NCI-H510A (cell line): ENCODE measurements at regions not wholly inside any gene's neighbourhood (a gene's known extent, or its start where the extent isn't known, plus 50 kb on each side); places are given as distances from the start of the nearest gene placed in this dataset.

Source experiments
- DNase-seq: peaks from one replicate; lab custom pipeline; 2025; lab: John Stamatoyannopoulos, UW

DNA sequence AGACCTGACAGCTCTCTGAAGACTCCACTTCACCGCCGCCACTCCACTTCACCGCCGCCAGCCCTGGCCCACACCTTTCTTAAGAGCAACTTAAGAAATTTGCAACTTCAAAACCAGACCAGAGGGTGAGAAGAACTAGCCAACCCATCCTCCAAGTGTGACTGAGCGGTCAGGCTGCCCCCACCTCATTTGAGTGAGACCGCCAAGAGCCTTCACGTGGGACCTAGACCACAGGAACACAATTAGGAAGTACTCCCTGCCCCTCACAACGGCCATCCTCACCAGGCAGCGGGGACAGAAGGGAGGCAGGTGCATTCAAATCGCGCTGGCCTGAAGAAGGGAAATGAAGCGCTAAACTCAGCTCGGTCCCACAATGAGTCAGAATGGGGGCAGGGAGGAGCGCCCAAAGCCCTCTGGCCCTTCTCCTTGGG lies 156.8 kb upstream of the BCL6 start:
- DNase-seq = no peak

DNA sequence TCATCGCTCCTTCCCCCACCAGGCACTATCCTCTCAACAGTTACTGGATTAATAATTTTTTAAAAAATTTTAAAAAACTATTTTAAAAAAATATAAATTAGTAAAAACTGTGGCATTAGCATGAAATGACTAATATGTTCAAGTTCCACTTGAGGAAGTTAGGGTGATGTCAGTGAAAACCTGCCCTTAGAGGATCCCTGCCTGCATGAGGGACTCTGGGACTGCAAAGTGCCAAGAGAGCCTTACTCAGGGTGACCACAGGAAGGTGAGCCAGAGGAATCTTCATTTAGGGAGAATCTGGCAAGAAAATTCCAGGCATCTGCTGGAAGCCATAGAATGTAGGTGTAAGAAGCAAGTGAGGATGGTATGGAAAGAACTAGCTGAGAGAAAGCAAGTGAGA lies 157.7 kb upstream of the BCL6 start:
- no peak for DNase-seq

DNA sequence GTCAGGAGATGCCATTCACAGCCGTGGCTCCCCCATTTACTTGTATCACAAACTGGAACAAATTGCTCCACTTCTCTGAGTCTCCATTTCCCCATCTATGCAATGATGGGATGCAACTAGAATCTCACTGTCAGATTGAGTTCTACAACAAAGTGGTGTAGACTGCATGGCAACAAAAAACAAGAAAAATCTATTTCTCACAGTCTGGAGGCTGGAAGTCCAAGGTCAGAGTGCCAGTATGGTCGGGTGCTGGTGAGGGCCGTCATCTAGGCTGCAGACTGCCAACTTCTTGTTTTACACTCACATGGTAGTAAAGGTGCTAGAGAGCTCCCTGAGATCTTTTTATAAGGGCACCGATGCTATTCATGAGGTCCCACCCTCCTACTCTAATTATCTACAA lies 158.4 kb upstream of the BCL6 start:
- DNase-seq = no peak

DNA sequence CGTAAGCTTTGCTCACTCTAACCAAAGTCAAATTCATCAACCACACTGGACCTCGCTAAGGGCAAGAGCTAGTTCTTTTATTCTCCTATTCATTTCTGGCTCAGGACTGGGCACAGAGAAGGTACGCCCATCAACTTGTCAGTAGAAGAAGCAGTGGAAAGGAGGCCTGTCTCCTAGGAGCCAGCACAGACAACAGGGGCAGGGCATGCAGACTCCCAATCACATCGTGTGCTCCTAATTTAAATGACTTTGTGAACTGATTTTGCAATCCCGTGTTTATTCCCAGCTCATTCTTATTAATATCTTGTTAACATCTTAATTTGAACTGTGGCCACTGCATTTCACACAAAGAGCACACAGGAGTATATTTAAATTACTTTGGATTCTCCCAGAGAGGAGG lies 161.1 kb upstream of the BCL6 start:
- DNase-seq = no peak

DNA sequence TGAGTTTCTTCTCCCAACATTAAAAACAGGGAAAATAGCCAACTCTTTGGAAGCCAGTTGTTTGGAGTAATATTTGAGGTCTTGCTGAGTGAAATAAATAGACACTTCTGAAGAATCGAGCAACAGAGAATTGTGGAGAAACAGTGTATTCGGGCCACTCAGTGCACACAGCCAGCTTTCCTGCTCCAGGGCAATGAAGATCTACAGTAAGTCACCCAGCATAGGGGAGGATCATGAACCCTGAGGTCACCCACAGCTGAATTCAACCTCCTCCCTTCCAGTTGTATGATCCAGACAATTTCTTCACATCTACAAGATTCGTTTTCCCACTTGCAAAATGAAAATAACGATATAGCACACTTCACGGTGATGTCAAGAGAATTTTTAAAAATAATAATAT lies 161.7 kb upstream of the BCL6 start:
- no peak for DNase-seq

DNA sequence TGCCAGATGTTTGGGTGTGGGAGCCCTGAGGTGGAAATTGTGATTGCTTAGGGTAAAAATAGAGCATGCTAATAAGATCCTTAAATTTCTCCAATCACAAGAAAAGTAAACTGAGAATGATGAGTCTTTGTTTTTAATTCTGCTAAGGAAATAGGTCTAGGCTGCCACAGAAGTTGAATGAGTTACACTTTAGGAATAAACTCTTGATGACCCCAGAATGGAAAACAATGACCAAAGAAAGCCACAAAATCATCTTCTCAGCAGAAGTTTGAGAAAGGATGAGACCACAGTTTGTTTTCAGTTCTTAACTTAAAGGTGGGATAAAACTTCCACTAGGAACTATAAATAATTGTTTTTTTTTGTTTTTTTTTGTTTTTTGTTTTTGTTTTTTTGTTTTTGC lies 164.6 kb upstream of the BCL6 start:
- no peak for DNase-seq

DNA sequence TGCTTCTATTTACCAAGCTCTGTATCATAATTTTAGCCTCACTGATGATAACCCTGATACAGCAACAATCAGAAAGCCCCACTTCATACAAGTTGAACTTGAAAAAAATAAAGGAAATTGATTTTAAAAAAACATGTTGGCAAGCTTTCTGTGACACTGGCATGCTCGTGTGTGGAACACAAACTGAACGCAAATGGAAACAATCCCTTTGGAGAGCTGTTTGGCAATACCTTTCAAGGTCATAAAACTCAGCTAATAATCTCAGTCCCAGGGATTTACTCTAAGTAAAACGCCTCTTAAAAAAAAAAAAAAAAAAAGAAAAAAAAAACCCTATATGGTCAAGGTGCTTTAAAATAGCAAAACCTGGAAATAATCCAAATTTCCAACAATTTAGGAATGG lies 166.7 kb upstream of the BCL6 start:
- DNase-seq = no peak

DNA sequence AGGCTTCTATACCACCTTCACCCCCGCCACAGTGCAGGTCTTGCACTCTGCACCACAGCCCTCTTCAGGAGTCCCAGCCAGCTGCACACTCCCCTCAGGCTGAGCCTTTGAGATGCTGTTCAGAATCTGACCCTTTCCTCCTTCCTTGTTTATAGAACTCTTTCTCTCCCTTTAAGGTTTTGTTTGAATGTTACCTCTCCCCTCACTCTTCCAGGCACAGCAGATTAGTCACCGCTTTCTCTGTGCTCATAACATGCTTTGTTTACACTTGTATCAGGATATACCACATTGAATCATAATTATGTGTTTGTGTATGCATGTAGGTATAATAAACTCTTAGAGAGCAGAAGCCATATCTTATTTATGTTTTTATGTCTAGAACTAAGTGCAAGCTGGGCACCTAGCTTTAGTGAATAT lies 168.4 kb upstream of the BCL6 start:
- no peak for DNase-seq

DNA sequence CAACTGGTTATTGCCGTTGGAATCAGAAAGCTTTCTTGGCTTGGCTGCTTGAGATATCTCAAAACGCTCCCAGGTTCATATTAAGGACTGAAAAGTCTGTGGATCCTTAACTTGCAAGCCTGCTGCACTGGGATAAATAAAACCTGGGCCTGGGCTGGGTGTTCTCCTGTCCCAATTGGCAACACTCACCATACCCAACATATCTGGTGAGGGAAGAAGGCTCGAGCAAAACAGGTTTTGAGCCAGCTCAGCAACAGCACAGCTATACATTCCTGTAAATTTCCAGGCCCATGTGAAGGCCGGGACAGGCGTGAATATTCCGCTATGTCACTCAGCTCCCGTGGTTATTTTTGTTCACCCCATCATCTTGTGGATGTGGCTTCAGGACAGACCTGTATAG lies 169.0 kb upstream of the BCL6 start:
- no peak for DNase-seq

DNA sequence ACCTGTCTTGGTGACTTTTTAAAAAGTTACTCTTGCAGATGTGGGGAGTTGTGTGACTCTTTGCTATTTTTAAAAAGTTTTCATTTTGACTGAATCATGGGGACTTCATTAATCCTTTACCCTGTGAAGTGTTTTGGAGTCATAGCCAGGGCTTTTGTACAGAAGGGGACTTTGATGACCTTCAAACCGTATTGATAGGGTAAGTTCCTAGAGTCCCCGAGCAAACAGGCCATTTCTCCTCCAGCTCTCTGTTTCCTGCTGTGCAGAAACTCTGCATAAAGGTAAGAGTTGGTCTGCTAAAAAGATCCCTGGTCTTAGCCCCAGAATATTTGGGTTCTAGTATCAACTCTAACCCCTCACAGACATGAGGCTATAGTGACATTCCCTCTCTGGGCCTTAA lies 170.8 kb upstream of the BCL6 start:
- DNase-seq = no peak

DNA sequence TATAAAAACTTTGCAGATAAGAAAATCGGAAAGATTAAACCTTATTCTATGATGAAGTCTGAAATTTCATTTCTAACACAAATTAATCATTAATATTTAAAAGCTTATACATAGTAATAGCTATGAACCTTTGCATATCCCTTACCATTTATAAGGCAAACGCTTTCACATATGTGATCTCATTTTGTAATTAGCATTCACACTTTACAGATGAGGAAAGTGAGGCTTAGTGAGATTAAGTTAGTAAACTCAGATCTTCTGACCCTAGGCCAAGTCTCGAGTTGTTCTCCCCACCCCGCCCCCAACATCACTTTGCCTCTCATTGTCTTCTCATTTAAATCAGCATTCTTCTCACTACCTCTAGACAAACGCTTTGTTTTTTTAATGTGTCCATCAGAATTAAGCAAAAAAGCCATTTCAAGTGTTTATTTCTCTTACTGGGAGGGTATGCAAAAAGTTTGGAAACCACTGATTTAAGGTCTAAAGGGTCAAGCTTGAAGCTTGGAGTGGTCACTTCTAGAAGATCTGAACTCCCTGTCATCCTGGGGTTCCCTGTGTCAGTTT lies 172.9 kb upstream of the BCL6 start:
- no peak for DNase-seq

DNA sequence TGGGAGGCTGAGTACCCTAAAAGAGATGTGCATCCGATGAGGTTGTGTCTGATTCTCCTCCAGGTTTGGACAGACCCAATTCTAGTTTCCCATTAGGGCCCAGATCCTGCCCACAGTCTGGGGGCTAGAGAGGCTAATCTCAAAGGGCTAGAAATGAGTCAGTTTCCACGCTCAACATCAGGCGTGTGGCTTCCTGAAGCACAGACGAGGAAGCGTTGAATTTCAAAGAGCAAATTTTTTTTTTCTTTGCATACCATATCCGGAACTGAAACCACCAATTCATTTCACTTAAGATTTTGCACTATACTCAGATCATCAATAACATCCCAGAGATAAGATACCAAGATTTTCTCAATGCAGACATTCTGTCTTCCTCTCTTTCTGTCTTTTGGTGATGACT lies 173.8 kb upstream of the BCL6 start:
- DNase-seq = no peak

DNA sequence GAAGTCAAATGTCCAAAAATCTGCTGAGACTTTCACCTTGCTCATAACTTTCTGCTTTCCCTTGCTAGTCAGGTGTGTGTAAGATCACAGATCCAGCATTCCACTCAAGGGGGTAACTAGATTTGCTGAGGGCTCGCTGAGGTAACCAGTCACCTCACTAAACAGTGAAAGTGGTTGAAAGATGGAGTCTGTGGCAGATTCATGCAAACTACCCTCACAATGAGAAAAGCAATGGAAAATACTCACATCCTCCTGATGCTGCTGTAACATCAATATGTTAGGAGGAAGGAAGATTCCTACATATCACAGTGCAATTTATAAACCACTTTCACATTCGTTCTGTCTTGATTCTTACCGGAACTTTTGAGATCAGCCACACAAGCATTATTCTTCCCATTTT lies 174.3 kb upstream of the BCL6 start:
- DNase-seq = no peak

DNA sequence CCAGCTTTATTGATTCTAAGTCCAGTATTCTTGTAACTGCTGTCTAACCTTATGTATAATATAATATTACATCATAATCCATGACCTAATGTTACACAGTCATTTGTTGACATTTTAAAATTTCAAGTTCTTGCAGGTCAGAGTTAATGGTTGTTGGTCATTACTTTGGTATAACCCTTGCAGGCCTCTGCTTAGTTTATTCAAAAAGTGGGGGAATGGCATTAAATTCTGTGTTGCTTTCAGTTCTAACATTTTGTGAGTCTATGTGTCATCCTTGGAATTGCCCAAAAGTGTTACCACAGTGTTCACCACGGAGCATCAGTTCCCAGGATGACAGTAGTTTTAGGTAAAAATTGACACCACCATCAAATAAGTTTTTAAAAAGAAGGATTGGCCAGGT lies 174.8 kb upstream of the BCL6 start:
- DNase-seq = no peak

DNA sequence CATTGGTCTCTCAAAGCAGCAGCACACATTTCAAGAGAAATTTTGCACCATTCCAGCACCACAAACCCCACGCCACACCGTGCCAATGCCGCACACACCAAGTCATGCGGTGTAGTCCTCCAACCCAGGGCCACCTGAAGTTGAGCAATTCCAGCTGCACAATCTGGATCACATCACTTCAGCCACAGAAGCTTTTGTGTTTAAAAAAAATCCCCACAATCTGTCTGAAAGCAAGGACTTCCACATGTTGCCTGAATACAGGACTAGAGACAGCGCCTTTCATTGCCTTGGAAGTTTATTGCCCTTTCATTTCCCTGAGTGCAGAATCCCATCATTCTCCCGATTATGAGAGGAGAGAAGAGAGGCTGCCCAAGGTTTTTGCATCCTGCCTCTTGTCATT lies 175.6 kb upstream of the BCL6 start:
- DNase-seq = no peak

DNA sequence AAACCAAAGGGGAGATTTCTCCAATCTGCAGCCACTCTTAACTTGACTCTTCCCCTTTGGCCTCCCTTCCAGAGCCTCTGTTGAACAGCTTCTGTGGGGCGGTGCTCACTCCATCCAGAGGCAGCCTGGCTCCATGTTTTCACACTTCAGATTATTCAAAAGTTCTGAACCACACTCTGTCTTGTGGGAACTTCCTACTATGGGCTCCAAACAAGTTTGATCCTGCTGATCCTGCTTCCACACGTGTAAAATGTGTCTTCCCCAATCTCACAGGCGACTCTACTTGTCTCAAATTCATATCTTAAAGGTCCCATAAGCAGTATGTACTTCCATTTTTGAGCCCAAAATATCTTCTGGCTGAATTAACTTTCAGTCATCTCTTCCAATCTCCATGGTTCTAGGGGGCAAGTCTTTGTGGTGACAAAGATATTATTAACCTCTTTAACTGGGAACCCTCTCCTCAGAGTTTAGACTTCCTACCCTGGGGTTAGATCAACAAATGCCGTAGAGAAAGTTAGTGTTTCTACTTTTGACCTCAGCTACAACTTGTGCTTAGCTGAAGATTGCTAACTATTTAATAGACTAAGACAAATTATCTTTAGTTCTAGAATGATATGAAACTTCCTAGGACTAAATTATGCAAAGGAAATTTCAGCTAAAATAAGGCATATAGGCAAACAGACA lies 176.3 kb upstream of the BCL6 start:
- no peak for DNase-seq

DNA sequence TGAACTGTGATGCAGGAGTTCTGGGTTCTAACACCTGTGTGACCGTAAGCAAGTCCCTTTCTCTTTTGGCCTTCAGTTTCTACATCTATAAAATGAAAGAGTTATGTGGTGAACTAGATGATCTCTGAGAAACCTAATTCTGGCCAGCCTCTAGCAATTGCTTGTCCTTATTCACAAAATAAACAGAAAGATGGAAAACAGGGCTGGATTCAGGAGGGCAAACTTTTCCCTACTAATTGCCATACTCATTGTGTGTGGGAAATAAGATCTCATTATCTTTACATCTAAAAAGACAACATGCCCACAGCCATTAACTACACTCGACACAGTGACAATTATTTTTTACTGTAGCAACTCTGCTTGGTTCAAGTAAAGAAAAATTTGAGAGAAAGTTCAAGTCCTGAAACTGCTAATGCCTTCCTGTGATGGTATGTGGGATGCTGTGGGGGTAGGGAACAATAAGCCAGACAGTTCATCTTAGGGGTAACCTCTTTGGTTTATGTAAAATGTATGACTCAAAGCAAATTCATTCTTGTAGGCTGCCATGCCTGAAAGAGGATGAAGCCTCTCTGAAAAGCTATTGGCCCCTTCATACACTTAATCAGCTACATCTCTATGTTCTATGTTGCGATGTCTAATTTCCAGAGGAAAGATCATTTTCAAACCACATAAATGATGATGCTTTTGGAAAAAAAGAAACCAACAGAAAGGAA lies 177.6 kb upstream of the BCL6 start:
- no peak for DNase-seq

DNA sequence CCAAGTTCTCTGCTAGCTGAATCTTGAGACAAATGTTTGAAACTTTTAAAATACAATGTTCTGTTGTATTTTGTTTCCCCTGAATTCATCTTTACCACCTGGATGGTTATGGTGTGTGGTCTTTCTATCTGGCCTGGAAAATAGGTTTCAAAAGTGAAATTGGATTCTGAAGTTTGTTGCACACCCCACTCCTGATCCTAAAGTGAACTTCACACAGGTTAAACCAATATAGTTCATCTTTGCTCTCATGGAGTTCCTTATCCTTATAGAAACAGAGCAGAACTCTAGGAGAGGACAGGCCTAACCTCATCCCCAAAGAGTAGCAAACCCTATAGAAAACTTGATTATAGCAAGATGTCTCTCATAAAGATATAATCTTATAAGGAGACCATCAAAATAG lies 179.4 kb upstream of the BCL6 start:
- no peak for DNase-seq

DNA sequence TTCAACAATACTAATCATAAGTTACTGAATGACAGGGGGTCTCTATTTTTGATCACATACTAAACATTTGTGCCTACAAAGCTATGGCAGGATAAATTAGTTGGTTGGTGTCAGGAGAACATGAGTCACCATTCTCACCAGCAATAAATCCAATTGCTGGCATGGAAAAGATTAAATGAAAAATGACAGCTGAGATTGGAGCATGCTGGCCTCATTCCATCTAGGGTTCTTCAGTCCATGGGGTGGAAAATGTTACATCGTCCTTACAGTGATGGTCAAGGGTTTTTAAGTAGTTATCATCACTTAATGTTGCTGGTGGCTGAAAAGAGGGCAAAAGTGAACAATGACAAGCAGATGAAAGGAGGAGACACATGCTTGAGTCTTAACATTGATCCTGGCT lies 180.1 kb upstream of the BCL6 start:
- no peak for DNase-seq

DNA sequence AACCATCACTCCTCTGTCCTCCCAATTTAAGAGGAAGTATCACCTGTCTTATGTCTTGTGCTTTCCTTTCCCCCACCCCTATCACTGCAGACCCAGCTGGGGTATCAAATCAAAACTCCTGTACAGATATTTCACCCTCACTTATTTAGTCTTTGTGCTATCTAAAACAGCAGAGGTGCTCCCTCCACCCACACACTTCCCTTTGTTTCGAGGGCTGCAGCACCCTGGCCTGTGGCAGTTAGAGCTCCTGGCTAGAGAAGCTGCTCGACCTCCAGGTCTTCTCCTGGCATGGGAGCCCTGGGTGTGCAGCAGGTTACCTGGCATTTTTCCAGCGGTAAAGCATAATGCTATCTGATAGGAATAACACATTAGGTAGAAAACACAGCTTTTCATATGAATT lies 181.4 kb upstream of the BCL6 start:
- DNase-seq = no peak

DNA sequence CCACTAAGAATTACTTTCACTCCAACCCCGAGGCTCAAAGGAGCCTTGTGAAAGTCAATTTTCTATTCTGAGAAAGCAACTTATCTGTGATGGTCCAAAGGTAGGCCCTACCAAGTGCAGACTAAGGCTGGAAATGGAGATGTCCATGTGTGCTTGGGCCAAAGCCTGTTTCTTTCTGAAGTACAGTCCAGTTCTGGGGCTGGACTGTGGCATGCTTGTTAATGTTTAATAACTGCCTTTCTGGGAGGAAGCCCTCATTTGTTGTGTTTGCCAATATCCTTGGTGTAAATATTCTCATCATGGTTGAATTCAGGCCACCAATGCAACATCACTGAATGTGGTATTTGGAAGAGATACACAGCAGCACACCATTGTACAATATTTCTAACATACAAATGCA lies 182.3 kb upstream of the BCL6 start:
- DNase-seq = no peak

DNA sequence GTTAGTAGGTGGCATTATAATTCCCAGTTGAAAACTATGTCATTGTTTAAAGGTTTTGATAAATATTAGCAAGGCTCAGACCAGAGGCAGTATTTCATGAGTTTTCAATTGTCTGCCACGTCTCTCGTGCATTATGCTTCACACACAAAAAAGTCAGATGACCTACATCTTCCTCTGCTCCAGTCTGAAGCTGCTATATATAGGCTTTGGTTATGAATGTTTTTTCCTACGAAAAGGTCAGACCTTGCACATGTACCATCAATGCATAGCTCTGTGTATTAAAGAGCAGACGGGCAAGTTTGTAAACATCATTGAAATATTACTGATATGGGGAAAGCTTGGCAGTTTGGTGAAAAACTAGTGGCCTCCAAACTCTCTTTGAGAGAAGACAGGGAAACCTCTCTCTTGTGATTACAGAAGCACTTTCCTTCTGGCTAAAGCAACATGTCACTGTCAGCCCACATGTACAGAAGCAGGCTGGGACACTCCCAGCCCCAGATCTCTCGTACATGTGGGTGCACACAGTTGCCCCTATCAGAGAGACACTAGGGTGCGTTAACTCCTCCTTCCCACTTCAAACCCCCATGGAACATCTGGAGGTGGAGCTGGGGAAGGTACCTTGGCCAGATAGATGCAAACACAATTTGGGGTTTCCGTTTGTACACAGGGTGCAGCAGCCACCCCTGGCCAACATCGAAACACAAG lies 184.0 kb upstream of the BCL6 start:
- no peak for DNase-seq

DNA sequence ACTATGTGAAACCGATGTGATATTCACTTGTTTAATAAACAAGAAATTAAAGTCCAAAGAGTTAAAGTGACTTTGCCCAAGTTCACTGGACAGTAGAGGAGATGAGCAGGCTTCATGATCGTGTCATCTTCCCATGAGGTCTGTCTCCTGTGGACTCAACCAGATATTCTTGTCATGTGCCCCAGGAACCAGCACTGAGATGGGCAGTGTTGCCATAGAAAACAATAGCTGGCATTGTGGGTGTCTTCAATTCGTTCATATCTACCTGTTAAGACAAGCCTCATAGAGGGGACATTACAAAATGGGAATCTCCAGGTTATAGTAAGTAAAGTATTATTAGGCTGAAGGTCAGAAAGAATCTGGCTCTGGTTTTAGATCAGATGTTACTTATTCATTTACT lies 184.8 kb upstream of the BCL6 start:
- DNase-seq = no peak
